H9 (cell line): ENCODE measurements at regions not wholly inside any gene's neighbourhood (a gene's known extent, or its start where the extent isn't known, plus 50 kb on each side); places are given as distances from the start of the nearest gene placed in this dataset.

ENCODE experiments used
- DNase-seq: peaks from one replicate; pipeline ENCODE4 v3.0.0-alpha.2; 2017
- H2AFZ ChIP-seq: one replicate; pipeline ENCODE4 v1.6.1; 2013; ENCODE audit warnings: mild to moderate bottlenecking, low read length, control low read depth, moderate library complexity
- H2AK5ac ChIP-seq: 2 replicates; pipeline ENCODE4 v1.6.1; 2013; ENCODE audit warnings: low read length, control low read depth, mixed read lengths; ENCODE audit not compliant: insufficient read length
- H2BK120ac ChIP-seq: one replicate; pipeline ENCODE4 v1.6.1; 2013; ENCODE audit warnings: low read depth, mild to moderate bottlenecking, low read length, control low read depth, inconsistent platforms; ENCODE audit not compliant: poor library complexity, severe bottlenecking
- H2BK12ac ChIP-seq: 2 replicates; pipeline ENCODE4 v1.6.1; 2013; ENCODE audit warnings: low read length, control low read depth, mixed read lengths, low read depth; ENCODE audit not compliant: insufficient read length
- H2BK15ac ChIP-seq: 2 replicates; pipeline ENCODE4 v1.6.1; 2013; ENCODE audit warnings: low read depth, low read length, control low read depth
- H2BK20ac ChIP-seq: one replicate; pipeline ENCODE4 v1.6.1; 2013; ENCODE audit warnings: low read depth, mild to moderate bottlenecking, low read length, control low read depth, inconsistent platforms; ENCODE audit not compliant: poor library complexity, severe bottlenecking
- H2BK5ac ChIP-seq: 2 replicates; pipeline ENCODE4 v1.6.1; 2013; ENCODE audit warnings: low read length, control low read depth, mixed read lengths; ENCODE audit not compliant: insufficient read length
- H3K14ac ChIP-seq: 2 replicates; pipeline ENCODE4 v1.6.1; 2013; ENCODE audit warnings: low read length, control low read depth; ENCODE audit not compliant: insufficient read depth
- H3K18ac ChIP-seq: 2 replicates; pipeline ENCODE4 v1.6.1; 2013; ENCODE audit warnings: low read depth, mild to moderate bottlenecking, mixed read lengths, low read length, control low read depth; ENCODE audit not compliant: insufficient read length
- H3K23ac ChIP-seq: 2 replicates; pipeline ENCODE4 v1.6.1; 2013; ENCODE audit warnings: low read length, control low read depth, mixed read lengths, low read depth; ENCODE audit not compliant: insufficient read length
- H3K23me2 ChIP-seq: 2 replicates; pipeline ENCODE4 v1.6.1; 2013; ENCODE audit warnings: low read depth, mild to moderate bottlenecking, mixed read lengths, low read length, control low read depth; ENCODE audit not compliant: insufficient read length, poor library complexity, severe bottlenecking
- H3K27ac ChIP-seq: 2 replicates; pipeline ENCODE4 v1.5.1; 2013; ENCODE audit warnings: low read length, control low read depth, mixed read lengths, low read depth; ENCODE audit not compliant: insufficient read length
- H3K27me3 ChIP-seq: 2 replicates; pipeline ENCODE4 v1.6.1; 2013; ENCODE audit warnings: low read length, control low read depth, inconsistent platforms; ENCODE audit not compliant: insufficient read depth
- H3K4ac ChIP-seq: 2 replicates; pipeline ENCODE4 v1.6.1; 2013; ENCODE audit warnings: low read depth, mild to moderate bottlenecking, control low read depth, inconsistent platforms, low read length, moderate library complexity
- H3K4me1 ChIP-seq: 2 replicates; pipeline ENCODE4 v1.6.1; 2013; ENCODE audit warnings: low read length, control low read depth, inconsistent platforms; ENCODE audit not compliant: insufficient read depth
- H3K4me2 ChIP-seq: 2 replicates; pipeline ENCODE4 v1.6.1; 2013; ENCODE audit warnings: low read length, control low read depth, mixed read lengths; ENCODE audit not compliant: insufficient read length, insufficient read depth
- H3K56ac ChIP-seq: 2 replicates; pipeline ENCODE4 v1.6.1; 2013; ENCODE audit warnings: low read depth, mild to moderate bottlenecking, mixed read lengths, low read length, control low read depth; ENCODE audit not compliant: insufficient read length
- H3K79me1 ChIP-seq: 2 replicates; pipeline ENCODE4 v1.6.1; 2013; ENCODE audit warnings: low read depth, mild to moderate bottlenecking, moderate library complexity, low read length, control low read depth, inconsistent platforms; ENCODE audit not compliant: insufficient read depth, poor library complexity, severe bottlenecking
- H3K79me2 ChIP-seq: 2 replicates; pipeline ENCODE4 v1.6.1; 2013; ENCODE audit warnings: low read length, control low read depth, inconsistent platforms; ENCODE audit not compliant: insufficient read depth
- H3K9ac ChIP-seq: 2 replicates; pipeline ENCODE4 v1.6.1; 2013; ENCODE audit warnings: low read length, control low read depth, mixed read lengths; ENCODE audit not compliant: insufficient read length; ENCODE audit errors: extremely low read depth
- H3K9me3 ChIP-seq: one replicate; pipeline ENCODE4 v1.6.1; 2013; ENCODE audit warnings: low read depth, low read length, inconsistent platforms; ENCODE audit not compliant: control insufficient read depth
- H3T11ph ChIP-seq: one replicate; pipeline ENCODE4 v1.6.1; 2013; ENCODE audit warnings: mild to moderate bottlenecking, low read length, control low read depth, inconsistent platforms
- H4K20me1 ChIP-seq: one replicate; pipeline ENCODE4 v1.6.1; 2013; ENCODE audit not compliant: control insufficient read depth, insufficient read length, insufficient read depth
- H4K5ac ChIP-seq: 2 replicates; pipeline ENCODE4 v1.6.1; 2013; ENCODE audit warnings: low read depth, mild to moderate bottlenecking, mixed read lengths, low read length, control low read depth; ENCODE audit not compliant: insufficient read length
- H4K8ac ChIP-seq: replicated peaks from 2 replicates; pipeline ENCODE4 v1.6.1; 2013; ENCODE audit warnings: low read length, control low read depth, mixed read lengths, low read depth; ENCODE audit not compliant: insufficient read length
- H4K91ac ChIP-seq: 2 replicates; pipeline ENCODE4 v1.6.1; 2013; ENCODE audit warnings: low read depth, mild to moderate bottlenecking, moderate library complexity, mixed read lengths, low read length, control low read depth; ENCODE audit not compliant: insufficient read length
- H3K27ac Mint-ChIP-seq, 3 experiments: 2 replicates in 2 of 3; 3 replicates in 1 of 3; pipeline ENCODE4 v1.8.0; 2020 to 2021; ENCODE audit warnings: mixed read lengths in 3 of 3, mild to moderate bottlenecking in 1 of 3, moderate library complexity in 1 of 3
- H3K27me3 Mint-ChIP-seq: 2 replicates; pipeline ENCODE4 v1.8.0; 2021; ENCODE audit warnings: low read depth, mild to moderate bottlenecking, moderate library complexity, mixed read lengths
- H3K36me3 Mint-ChIP-seq, 3 experiments: 2 replicates in 2 of 3; 3 replicates in 1 of 3; pipeline ENCODE4 v1.8.0; 2020 to 2021; ENCODE audit warnings: low read depth in 3 of 3, mixed read lengths in 3 of 3; ENCODE audit not compliant: insufficient read depth in 1 of 3
- H3K4me1 Mint-ChIP-seq, 2 experiments: 2 replicates each; pipeline ENCODE4 v1.8.0; 2020; ENCODE audit warnings: mixed read lengths in 2 of 2
- H3K4me3 Mint-ChIP-seq, 2 experiments: 2 replicates in 1 of 2; 3 replicates in 1 of 2; pipeline ENCODE4 v1.8.0; 2020 to 2021; ENCODE audit warnings: mild to moderate bottlenecking in 2 of 2, mixed read lengths in 2 of 2, moderate library complexity in 1 of 2
- H3K9me3 Mint-ChIP-seq, 2 experiments: 2 replicates in 1 of 2; 3 replicates in 1 of 2; pipeline ENCODE4 v1.8.0; 2020; ENCODE audit warnings: mild to moderate bottlenecking in 2 of 2, mixed read lengths in 2 of 2, moderate library complexity in 1 of 2
- WGBS: extraction: QIAGEN DNeasy Blood & Tissue Kit; methylation state at CpG from one replicate; pipeline ENCODE4 v1.1.7; 2013; ENCODE audit warnings: missing lambda C conversion rate, low lambda C conversion rate, mixed read lengths; ENCODE audit not compliant: insufficient read length; ENCODE audit errors: extremely low coverage; 5-methylcytosine and 5-hydroxymethylcytosine counted together
- TF ChIP-seq, protein P1 (sequence below): fragments of 200-600 bp; sonication (generic); conservative IDR thresholded peaks from 3 replicates; pipeline ENCODE4 v1.8.0; 2021; ENCODE audit warnings: antibody characterized with exemption, mild to moderate bottlenecking

DNA sequence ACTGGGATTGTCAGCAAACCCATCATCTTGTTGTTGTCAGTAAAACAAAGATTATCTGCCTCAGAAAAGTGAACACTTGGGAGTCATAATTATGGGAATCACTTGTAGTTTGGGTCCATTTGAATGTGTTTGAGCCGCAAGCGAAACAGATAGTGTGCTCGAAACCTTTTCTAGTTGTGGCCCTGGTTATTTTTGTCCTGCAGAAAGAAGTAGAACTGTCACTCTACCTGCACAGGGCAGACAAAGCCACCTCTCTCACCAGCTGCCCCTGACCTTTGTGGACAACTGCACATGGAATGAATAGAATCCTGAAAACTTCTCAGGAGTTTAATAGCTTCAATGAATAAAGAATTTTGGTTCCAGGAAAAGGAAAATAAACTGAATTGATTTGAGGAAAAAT, 156.1 kb upstream of the CHD6 start:
- Histone ChIP-seq H3K18ac (no peak overlapping the region), H4K20me1 (no peaks in the 10 kb centered on the region), H3T11ph (no peak overlapping the region), H4K91ac (no peak overlapping the region), H3K4ac (no peak overlapping the region), H3K23me2 (no peaks in the 10 kb centered on the region), H2BK20ac (no peak overlapping the region), H4K5ac (no peak overlapping the region), H2BK120ac (no peak overlapping the region), H3K14ac (no peak overlapping the region), H3K27ac (no peak overlapping the region), H3K56ac (no peak overlapping the region), H3K79me2 (no peaks in the 10 kb centered on the region), H3K4me2 (no peak overlapping the region), H2BK15ac (no peak overlapping the region), H2BK12ac (no peak overlapping the region), H3K79me1 (no peaks in the 10 kb centered on the region), H3K23ac (no peak overlapping the region), H3K27me3 (no peaks in the 10 kb centered on the region), H2BK5ac (no peak overlapping the region), H3K9ac (no peak overlapping the region), H2AK5ac (no peak overlapping the region), H2AFZ (no peak overlapping the region), H3K4me1 (peaks cover 11% of the 10 kb centered on the region; the same call in 1 of the 2 replicates), H3K9me3 (no peaks in the 10 kb centered on the region), H4K8ac (no peak overlapping the region)
- H3K27me3 Mint-ChIP-seq: peaks cover 4% of the 10 kb centered on the region
- DNase-seq: no peak
- H3K4me3 Mint-ChIP-seq: no peak overlapping the region
- no CpG with 5 or more reads among the region's 3 CpGs for WGBS
- no peaks in the 10 kb centered on the region for H3K9me3 Mint-ChIP-seq
- H3K36me3 Mint-ChIP-seq: no peaks in the 10 kb centered on the region; a peak in 1 of 7 replicates
- H3K27ac Mint-ChIP-seq: no peak overlapping the region
- TF ChIP-seq, protein P1, sequence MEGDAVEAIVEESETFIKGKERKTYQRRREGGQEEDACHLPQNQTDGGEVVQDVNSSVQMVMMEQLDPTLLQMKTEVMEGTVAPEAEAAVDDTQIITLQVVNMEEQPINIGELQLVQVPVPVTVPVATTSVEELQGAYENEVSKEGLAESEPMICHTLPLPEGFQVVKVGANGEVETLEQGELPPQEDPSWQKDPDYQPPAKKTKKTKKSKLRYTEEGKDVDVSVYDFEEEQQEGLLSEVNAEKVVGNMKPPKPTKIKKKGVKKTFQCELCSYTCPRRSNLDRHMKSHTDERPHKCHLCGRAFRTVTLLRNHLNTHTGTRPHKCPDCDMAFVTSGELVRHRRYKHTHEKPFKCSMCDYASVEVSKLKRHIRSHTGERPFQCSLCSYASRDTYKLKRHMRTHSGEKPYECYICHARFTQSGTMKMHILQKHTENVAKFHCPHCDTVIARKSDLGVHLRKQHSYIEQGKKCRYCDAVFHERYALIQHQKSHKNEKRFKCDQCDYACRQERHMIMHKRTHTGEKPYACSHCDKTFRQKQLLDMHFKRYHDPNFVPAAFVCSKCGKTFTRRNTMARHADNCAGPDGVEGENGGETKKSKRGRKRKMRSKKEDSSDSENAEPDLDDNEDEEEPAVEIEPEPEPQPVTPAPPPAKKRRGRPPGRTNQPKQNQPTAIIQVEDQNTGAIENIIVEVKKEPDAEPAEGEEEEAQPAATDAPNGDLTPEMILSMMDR: no peak
- H3K4me1 Mint-ChIP-seq: peaks cover 22 to 30% of the 10 kb centered on the region in 2 experiments
